IPS-NIHi11 (cell line): ENCODE measurements at regions not wholly inside any gene's neighbourhood (a gene's known extent, or its start where the extent isn't known, plus 50 kb on each side); places are given as distances from the start of the nearest gene placed in this dataset.
"Not testable (repeated sequence)": the region's sequence is repeated elsewhere in the genome, so short reads cannot be mapped to it uniquely, and the experiment has no call there.

Experiments
- DNase-seq: peaks from one replicate; pipeline ENCODE4 v3.0.0; 2012; ENCODE audit warnings: mixed read lengths, low spot score

- DNase-seq = not testable (repeated sequence)
Measured at GRCh38 chr13:18824678-18825077, 356.9 kb downstream of the TUBA3C start.

- not testable (repeated sequence) for DNase-seq
Measured at GRCh38 chr13:18822655-18823639, 358.7 kb downstream of the TUBA3C start.

- DNase-seq = not testable (repeated sequence)
Measured at GRCh38 chr13:18773988-18774387, 407.6 kb downstream of the TUBA3C start.

- DNase-seq = not testable (repeated sequence)
Measured at GRCh38 chr13:18741696-18742095, 439.9 kb downstream of the TUBA3C start.

GRCh38 chr13:18739310-18739709, 442.3 kb downstream of the TUBA3C start:
- DNase-seq = no peak

- DNase-seq = not testable (repeated sequence)
Measured at GRCh38 chr13:18738086-18738485, 443.5 kb downstream of the TUBA3C start.

- not testable (repeated sequence) for DNase-seq
Measured at GRCh38 chr13:18727138-18727537, 454.5 kb downstream of the TUBA3C start.

- DNase-seq = not testable (repeated sequence)
Measured at GRCh38 chr13:18726524-18726923, 455.1 kb downstream of the TUBA3C start.

GRCh38 chr13:18725242-18725822, 456.3 kb downstream of the TUBA3C start:
- DNase-seq = not testable (repeated sequence)

GRCh38 chr13:18714889-18715288, 466.7 kb downstream of the TUBA3C start:
- no peak for DNase-seq

GRCh38 chr13:18710673-18711072, 471.0 kb downstream of the TUBA3C start:
- DNase-seq = not testable (repeated sequence)

GRCh38 chr13:18706538-18706937, 475.1 kb downstream of the TUBA3C start:
- not testable (repeated sequence) for DNase-seq

GRCh38 chr13:18702464-18703247, 479.0 kb downstream of the TUBA3C start:
- DNase-seq = not testable (repeated sequence)

- DNase-seq = not testable (repeated sequence)
Measured at GRCh38 chr13:18698332-18698731, 483.3 kb downstream of the TUBA3C start.

GRCh38 chr13:18697851-18698250, 483.8 kb downstream of the TUBA3C start:
- not testable (repeated sequence) for DNase-seq

GRCh38 chr13:18697221-18697620, 484.4 kb downstream of the TUBA3C start:
- not testable (repeated sequence) for DNase-seq

GRCh38 chr13:18677403-18677802, 504.2 kb downstream of the TUBA3C start:
- DNase-seq = not testable (repeated sequence)

- DNase-seq = not testable (repeated sequence)
Measured at GRCh38 chr13:18675268-18675667, 506.4 kb downstream of the TUBA3C start.

- not testable (repeated sequence) for DNase-seq
Measured at GRCh38 chr13:18673794-18674193, 507.8 kb downstream of the TUBA3C start.

GRCh38 chr13:18666585-18666984, 515.0 kb downstream of the TUBA3C start:
- DNase-seq = not testable (repeated sequence)

- DNase-seq = not testable (repeated sequence)
Measured at GRCh38 chr13:18665716-18666115, 515.9 kb downstream of the TUBA3C start.

- DNase-seq = not testable (repeated sequence)
Measured at GRCh38 chr13:18665124-18665523, 516.5 kb downstream of the TUBA3C start.
